HEK293 (cell line): ENCODE measurements at regions not wholly inside any gene's neighbourhood (a gene's known extent, or its start where the extent isn't known, plus 50 kb on each side); places are given as distances from the start of the nearest gene placed in this dataset.

Experiments
- CTCF ChIA-PET: fragments of 350-600 bp; formaldehyde crosslinking; extraction: SDS; loops from one replicate; lab custom pipeline; 2021; ENCODE audit warnings: antibody characterized with exemption; lab: Yijun Ruan, JAX
- POLR2A ChIA-PET: fragments of 300-600 bp; formaldehyde crosslinking; extraction: SDS; loops from one replicate; lab custom pipeline; 2020; ENCODE audit warnings: antibody characterized with exemption, inconsistent platforms; lab: Yijun Ruan, JAX
- H3K27ac ChIP-seq: fragments of 200-500 bp; sonication (Bioruptor generic); 2 replicates; pipeline ENCODE4 v1.5.1; 2014; ENCODE audit warnings: low read depth, low read length, control low read depth, inconsistent platforms; ENCODE audit errors: extremely low read depth
- H3K36me3 ChIP-seq, 2 experiments: fragments of 200-500 bp in 1 of 2; sonication (Bioruptor generic) in 1 of 2; 1 replicate in 1 of 2; 2 replicates in 1 of 2; pipeline ENCODE4 v1.5.1; 2014 to 2017; ENCODE audit warnings: inconsistent platforms in 2 of 2, low read length in 2 of 2; ENCODE audit not compliant: control insufficient read depth in 2 of 2, insufficient read depth in 1 of 2
- H3K4me1 ChIP-seq: fragments of 200-500 bp; sonication (Bioruptor generic); 2 replicates; pipeline ENCODE4 v1.5.1; 2014; ENCODE audit warnings: mild to moderate bottlenecking, low read length, inconsistent platforms; ENCODE audit not compliant: control insufficient read depth, insufficient read depth
- H3K4me3 ChIP-seq: 2 replicates; pipeline ENCODE4 v1.5.1; 2011; ENCODE audit warnings: low read depth, mild to moderate bottlenecking, control low read depth, low read length, moderate library complexity
- H3K9me3 ChIP-seq: fragments of 200-500 bp; sonication (Bioruptor generic); 2 replicates; pipeline ENCODE4 v1.5.1; 2014; ENCODE audit warnings: low read depth, low read length, inconsistent platforms; ENCODE audit not compliant: control insufficient read depth, insufficient read depth
- EGR2 ChIP-seq: fragments of 450-650 bp; formaldehyde crosslinking; IDR thresholded peaks from 2 replicates; pipeline ENCODE4 v1.5.1; 2016; ENCODE audit warnings: low read depth, missing biosample characterization, missing genetic modification characterization
- GLIS1 ChIP-seq: fragments of 450-650 bp; formaldehyde crosslinking; IDR thresholded peaks from 2 replicates; pipeline ENCODE4 v1.5.1; 2016; ENCODE audit warnings: missing biosample characterization, missing genetic modification characterization
- KLF7 ChIP-seq: fragments of 450-650 bp; formaldehyde crosslinking; IDR thresholded peaks from 2 replicates; pipeline ENCODE4 v1.5.1; 2016; ENCODE audit warnings: missing biosample characterization, missing genetic modification characterization, borderline replicate concordance
- YY1 ChIP-seq: fragments of 450-650 bp; formaldehyde crosslinking; IDR thresholded peaks from 2 replicates; pipeline ENCODE4 v1.5.1; 2018; ENCODE audit warnings: missing biosample characterization, missing genetic modification characterization
- ZFP37 ChIP-seq: fragments of 450-650 bp; formaldehyde crosslinking; IDR thresholded peaks from 2 replicates; pipeline ENCODE4 v1.5.1; 2016; ENCODE audit warnings: missing biosample characterization, missing genetic modification characterization
- ZNF121 ChIP-seq: fragments of 450-650 bp; formaldehyde crosslinking; IDR thresholded peaks from 2 replicates; pipeline ENCODE4 v1.5.1; 2016; ENCODE audit warnings: missing biosample characterization, missing genetic modification characterization
- ZNF157 ChIP-seq: fragments of 450-650 bp; formaldehyde crosslinking; IDR thresholded peaks from 2 replicates; pipeline ENCODE4 v1.5.1; 2016; ENCODE audit warnings: missing biosample characterization, missing genetic modification characterization
- ZNF302 ChIP-seq: fragments of 450-650 bp; formaldehyde crosslinking; IDR thresholded peaks from 2 replicates; pipeline ENCODE4 v1.5.1; 2016; ENCODE audit warnings: missing biosample characterization, missing genetic modification characterization, low read depth
- ZNF530 ChIP-seq: fragments of 450-650 bp; formaldehyde crosslinking; IDR thresholded peaks from 2 replicates; pipeline ENCODE4 v1.5.1; 2016; ENCODE audit warnings: low read depth, missing biosample characterization, missing genetic modification characterization
- ZNF544 ChIP-seq: fragments of 450-650 bp; formaldehyde crosslinking; IDR thresholded peaks from 2 replicates; pipeline ENCODE4 v1.5.0; 2017; ENCODE audit warnings: missing biosample characterization, missing genetic modification characterization
- ZNF571 ChIP-seq: fragments of 450-650 bp; formaldehyde crosslinking; IDR thresholded peaks from 2 replicates; pipeline ENCODE4 v1.5.0; 2017; ENCODE audit warnings: missing biosample characterization, missing genetic modification characterization
- ZNF701 ChIP-seq: fragments of 450-650 bp; formaldehyde crosslinking; IDR thresholded peaks from 2 replicates; pipeline ENCODE4 v1.5.1; 2016; ENCODE audit warnings: missing biosample characterization, missing genetic modification characterization
- ZNF747 ChIP-seq: fragments of 450-650 bp; formaldehyde crosslinking; IDR thresholded peaks from 2 replicates; pipeline ENCODE4 v1.5.1; 2016; ENCODE audit warnings: missing biosample characterization, missing genetic modification characterization
- TF ChIP-seq, protein P1 (sequence below): fragments of 450-650 bp; formaldehyde crosslinking; IDR thresholded peaks from 2 replicates; pipeline ENCODE4 v1.5.1; 2016; ENCODE audit warnings: missing biosample characterization, missing genetic modification characterization
- TF ChIP-seq, protein P2 (sequence below): fragments of 450-650 bp; formaldehyde crosslinking; IDR thresholded peaks from 2 replicates; pipeline ENCODE4 v1.5.1; 2016; ENCODE audit warnings: missing biosample characterization, missing genetic modification characterization
- TF ChIP-seq, protein P3 (sequence below): fragments of 450-650 bp; formaldehyde crosslinking; IDR thresholded peaks from 2 replicates; pipeline ENCODE4 v1.5.1; 2017; ENCODE audit warnings: missing biosample characterization, missing genetic modification characterization
- TF ChIP-seq, protein P4 (sequence below): fragments of 450-650 bp; formaldehyde crosslinking; IDR thresholded peaks from 2 replicates; pipeline ENCODE4 v1.5.1; 2016; ENCODE audit warnings: missing biosample characterization, missing genetic modification characterization
- TF ChIP-seq, protein P5 (sequence below): fragments of 450-650 bp; formaldehyde crosslinking; IDR thresholded peaks from 2 replicates; pipeline ENCODE4 v1.5.1; 2016; ENCODE audit warnings: missing biosample characterization, missing genetic modification characterization
- TF ChIP-seq, protein P6 (sequence below): fragments of 450-650 bp; formaldehyde crosslinking; IDR thresholded peaks from 2 replicates; pipeline ENCODE4 v1.5.1; 2016; ENCODE audit warnings: missing biosample characterization, missing genetic modification characterization

DNA sequence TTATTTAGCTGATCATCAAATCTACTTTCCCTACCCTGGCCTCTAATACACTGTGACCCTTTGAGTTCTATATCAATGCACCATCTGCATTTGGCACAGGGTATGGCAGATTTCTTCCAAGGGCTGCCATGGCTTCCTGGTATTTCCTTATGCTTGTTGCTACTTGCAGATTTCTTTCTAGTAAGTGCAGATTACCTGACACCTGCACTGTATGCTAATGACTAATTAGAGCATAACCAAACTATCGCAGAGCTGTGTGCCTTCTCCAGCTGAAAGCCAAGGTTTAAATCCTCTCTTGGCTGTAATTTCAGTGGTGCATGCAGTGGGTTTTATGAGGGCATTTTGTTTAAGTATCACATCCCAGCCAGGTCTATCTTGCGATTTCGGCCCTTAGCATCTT lies 293.7 kb downstream of the KIF4B start:
- CTCF ChIA-PET, result no interaction called here
- H3K4me3 ChIP-seq, result no peak overlapping the region
- TF ChIP-seq, protein P1, sequence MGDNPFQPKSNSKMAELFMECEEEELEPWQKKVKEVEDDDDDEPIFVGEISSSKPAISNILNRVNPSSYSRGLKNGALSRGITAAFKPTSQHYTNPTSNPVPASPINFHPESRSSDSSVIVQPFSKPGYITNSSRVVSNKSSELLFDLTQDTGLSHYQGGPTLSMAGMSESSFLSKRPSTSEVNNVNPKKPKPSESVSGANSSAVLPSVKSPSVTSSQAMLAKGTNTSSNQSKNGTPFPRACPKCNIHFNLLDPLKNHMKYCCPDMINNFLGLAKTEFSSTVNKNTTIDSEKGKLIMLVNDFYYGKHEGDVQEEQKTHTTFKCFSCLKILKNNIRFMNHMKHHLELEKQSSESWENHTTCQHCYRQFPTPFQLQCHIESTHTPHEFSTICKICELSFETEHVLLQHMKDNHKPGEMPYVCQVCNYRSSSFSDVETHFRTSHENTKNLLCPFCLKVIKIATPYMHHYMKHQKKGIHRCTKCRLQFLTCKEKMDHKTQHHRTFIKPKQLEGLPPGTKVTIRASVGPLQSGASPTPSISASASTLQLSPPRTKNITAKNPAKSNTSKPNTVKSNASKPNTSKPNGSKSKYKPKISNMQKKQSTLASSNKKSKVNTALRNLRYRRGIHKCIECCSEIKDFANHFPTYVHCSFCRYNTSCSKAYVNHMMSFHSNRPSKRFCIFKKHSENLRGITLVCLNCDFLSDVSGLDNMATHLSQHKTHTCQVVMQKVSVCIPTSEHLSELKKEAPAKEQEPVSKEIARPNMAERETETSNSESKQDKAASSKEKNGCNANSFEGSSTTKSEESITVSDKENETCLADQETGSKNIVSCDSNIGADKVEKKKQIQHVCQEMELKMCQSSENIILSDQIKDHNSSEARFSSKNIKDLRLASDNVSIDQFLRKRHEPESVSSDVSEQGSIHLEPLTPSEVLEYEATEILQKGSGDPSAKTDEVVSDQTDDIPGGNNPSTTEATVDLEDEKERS (tag by site-specific recombination), result no peak
- TF ChIP-seq ZNF747 (tag by site-specific recombination) (no peak), ZNF121 (no peak), ZNF302 (no peak), ZNF530 (no peak), EGR2 (tag by site-specific recombination) (no peak), YY1 (no peak), ZFP37 (tag by site-specific recombination) (no peak), KLF7 (tag by site-specific recombination) (no peak), ZNF544 (tag by site-specific recombination) (no peak), ZNF571 (no peak), ZNF701 (tag by site-specific recombination) (no peak), GLIS1 (tag by site-specific recombination) (no peak), ZNF157 (no peak)
- TF ChIP-seq, protein P2, sequence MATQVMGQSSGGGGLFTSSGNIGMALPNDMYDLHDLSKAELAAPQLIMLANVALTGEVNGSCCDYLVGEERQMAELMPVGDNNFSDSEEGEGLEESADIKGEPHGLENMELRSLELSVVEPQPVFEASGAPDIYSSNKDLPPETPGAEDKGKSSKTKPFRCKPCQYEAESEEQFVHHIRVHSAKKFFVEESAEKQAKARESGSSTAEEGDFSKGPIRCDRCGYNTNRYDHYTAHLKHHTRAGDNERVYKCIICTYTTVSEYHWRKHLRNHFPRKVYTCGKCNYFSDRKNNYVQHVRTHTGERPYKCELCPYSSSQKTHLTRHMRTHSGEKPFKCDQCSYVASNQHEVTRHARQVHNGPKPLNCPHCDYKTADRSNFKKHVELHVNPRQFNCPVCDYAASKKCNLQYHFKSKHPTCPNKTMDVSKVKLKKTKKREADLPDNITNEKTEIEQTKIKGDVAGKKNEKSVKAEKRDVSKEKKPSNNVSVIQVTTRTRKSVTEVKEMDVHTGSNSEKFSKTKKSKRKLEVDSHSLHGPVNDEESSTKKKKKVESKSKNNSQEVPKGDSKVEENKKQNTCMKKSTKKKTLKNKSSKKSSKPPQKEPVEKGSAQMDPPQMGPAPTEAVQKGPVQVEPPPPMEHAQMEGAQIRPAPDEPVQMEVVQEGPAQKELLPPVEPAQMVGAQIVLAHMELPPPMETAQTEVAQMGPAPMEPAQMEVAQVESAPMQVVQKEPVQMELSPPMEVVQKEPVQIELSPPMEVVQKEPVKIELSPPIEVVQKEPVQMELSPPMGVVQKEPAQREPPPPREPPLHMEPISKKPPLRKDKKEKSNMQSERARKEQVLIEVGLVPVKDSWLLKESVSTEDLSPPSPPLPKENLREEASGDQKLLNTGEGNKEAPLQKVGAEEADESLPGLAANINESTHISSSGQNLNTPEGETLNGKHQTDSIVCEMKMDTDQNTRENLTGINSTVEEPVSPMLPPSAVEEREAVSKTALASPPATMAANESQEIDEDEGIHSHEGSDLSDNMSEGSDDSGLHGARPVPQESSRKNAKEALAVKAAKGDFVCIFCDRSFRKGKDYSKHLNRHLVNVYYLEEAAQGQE (tag by site-specific recombination), result no peak
- TF ChIP-seq, protein P3, sequence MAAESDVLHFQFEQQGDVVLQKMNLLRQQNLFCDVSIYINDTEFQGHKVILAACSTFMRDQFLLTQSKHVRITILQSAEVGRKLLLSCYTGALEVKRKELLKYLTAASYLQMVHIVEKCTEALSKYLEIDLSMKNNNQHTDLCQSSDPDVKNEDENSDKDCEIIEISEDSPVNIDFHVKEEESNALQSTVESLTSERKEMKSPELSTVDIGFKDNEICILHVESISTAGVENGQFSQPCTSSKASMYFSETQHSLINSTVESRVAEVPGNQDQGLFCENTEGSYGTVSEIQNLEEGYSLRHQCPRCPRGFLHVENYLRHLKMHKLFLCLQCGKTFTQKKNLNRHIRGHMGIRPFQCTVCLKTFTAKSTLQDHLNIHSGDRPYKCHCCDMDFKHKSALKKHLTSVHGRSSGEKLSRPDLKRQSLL, result no peak
- TF ChIP-seq, protein P4, sequence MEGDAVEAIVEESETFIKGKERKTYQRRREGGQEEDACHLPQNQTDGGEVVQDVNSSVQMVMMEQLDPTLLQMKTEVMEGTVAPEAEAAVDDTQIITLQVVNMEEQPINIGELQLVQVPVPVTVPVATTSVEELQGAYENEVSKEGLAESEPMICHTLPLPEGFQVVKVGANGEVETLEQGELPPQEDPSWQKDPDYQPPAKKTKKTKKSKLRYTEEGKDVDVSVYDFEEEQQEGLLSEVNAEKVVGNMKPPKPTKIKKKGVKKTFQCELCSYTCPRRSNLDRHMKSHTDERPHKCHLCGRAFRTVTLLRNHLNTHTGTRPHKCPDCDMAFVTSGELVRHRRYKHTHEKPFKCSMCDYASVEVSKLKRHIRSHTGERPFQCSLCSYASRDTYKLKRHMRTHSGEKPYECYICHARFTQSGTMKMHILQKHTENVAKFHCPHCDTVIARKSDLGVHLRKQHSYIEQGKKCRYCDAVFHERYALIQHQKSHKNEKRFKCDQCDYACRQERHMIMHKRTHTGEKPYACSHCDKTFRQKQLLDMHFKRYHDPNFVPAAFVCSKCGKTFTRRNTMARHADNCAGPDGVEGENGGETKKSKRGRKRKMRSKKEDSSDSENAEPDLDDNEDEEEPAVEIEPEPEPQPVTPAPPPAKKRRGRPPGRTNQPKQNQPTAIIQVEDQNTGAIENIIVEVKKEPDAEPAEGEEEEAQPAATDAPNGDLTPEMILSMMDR (tag by site-specific recombination), result no peak
- TF ChIP-seq, protein P5, sequence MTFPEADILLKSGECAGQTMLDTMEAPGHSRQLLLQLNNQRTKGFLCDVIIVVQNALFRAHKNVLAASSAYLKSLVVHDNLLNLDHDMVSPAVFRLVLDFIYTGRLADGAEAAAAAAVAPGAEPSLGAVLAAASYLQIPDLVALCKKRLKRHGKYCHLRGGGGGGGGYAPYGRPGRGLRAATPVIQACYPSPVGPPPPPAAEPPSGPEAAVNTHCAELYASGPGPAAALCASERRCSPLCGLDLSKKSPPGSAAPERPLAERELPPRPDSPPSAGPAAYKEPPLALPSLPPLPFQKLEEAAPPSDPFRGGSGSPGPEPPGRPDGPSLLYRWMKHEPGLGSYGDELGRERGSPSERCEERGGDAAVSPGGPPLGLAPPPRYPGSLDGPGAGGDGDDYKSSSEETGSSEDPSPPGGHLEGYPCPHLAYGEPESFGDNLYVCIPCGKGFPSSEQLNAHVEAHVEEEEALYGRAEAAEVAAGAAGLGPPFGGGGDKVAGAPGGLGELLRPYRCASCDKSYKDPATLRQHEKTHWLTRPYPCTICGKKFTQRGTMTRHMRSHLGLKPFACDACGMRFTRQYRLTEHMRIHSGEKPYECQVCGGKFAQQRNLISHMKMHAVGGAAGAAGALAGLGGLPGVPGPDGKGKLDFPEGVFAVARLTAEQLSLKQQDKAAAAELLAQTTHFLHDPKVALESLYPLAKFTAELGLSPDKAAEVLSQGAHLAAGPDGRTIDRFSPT, result no peak
- TF ChIP-seq, protein P6, sequence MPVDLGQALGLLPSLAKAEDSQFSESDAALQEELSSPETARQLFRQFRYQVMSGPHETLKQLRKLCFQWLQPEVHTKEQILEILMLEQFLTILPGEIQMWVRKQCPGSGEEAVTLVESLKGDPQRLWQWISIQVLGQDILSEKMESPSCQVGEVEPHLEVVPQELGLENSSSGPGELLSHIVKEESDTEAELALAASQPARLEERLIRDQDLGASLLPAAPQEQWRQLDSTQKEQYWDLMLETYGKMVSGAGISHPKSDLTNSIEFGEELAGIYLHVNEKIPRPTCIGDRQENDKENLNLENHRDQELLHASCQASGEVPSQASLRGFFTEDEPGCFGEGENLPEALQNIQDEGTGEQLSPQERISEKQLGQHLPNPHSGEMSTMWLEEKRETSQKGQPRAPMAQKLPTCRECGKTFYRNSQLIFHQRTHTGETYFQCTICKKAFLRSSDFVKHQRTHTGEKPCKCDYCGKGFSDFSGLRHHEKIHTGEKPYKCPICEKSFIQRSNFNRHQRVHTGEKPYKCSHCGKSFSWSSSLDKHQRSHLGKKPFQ (tag by site-specific recombination), result no peak
- no peaks in the 10 kb centered on the region for H3K9me3 ChIP-seq
- no peak overlapping the region for H3K27ac ChIP-seq
- H3K4me1 ChIP-seq, result no peaks in the 10 kb centered on the region
- POLR2A ChIA-PET, result no interaction called here
- no peaks in the 10 kb centered on the region for H3K36me3 ChIP-seq
